CD14-positive monocyte (primary cell): ENCODE measurements at regions not wholly inside any gene's neighbourhood (a gene's known extent, or its start where the extent isn't known, plus 50 kb on each side); places are given as distances from the start of the nearest gene placed in this dataset.

Source experiments
- DNase-seq, 3 donors: peaks; one replicate each; pipeline ENCODE4 v3.0.0-alpha.2; 2011 to 2022
- H2AFZ ChIP-seq: 2 replicates; pipeline ENCODE4 v1.6.0; 2012; ENCODE audit warnings: mild to moderate bottlenecking, low read depth, low read length, inconsistent platforms; ENCODE audit not compliant: insufficient read depth, poor library complexity, severe bottlenecking
- H3K27ac ChIP-seq, 2 donors: 1 replicate in 1 of 2; 2 replicates in 1 of 2; pipeline ENCODE4 v1.5.1; 2012 to 2013; ENCODE audit warnings: low read length in 2 of 2, control low read depth in 1 of 2, inconsistent platforms in 1 of 2, low read depth in 1 of 2, mild to moderate bottlenecking in 1 of 2
- H3K27me3 ChIP-seq, 2 donors: one replicate each; pipeline versions ENCODE4 v1.6.0 to v1.6.1; 2011 to 2013; ENCODE audit warnings: low read length in 2 of 2; ENCODE audit not compliant: control insufficient read depth in 2 of 2, insufficient read depth in 2 of 2
- H3K36me3 ChIP-seq, 2 donors: replicated peaks in 1 of 2; 1 replicate in 1 of 2; 2 replicates in 1 of 2; pipeline versions ENCODE4 v1.5.1 to v1.6.1; 2012 to 2013; ENCODE audit warnings: low read length in 2 of 2, control low read depth in 1 of 2, inconsistent platforms in 1 of 2, mild to moderate bottlenecking in 1 of 2; ENCODE audit not compliant: insufficient read depth in 2 of 2, control insufficient read depth in 1 of 2
- H3K4me1 ChIP-seq, 2 donors: 1 replicate in 1 of 2; 2 replicates in 1 of 2; pipeline versions ENCODE4 v1.5.1 to v1.6.1; 2012 to 2013; ENCODE audit warnings: low read length in 2 of 2, control low read depth in 1 of 2, inconsistent platforms in 1 of 2, mild to moderate bottlenecking in 1 of 2, moderate library complexity in 1 of 2; ENCODE audit not compliant: insufficient read depth in 2 of 2, control insufficient read depth in 1 of 2
- H3K4me2 ChIP-seq: replicated peaks from 2 replicates; pipeline ENCODE3; 2012; ENCODE audit warnings: low read length, moderate library complexity, mild to moderate bottlenecking; ENCODE audit not compliant: poor library complexity, severe bottlenecking; ENCODE audit errors: extremely low read depth
- H3K4me3 ChIP-seq, 3 experiments: fragments of 200-600 bp in 1 of 3; sonication (generic) in 1 of 3; replicated peaks in 1 of 3; 1 replicate in 2 of 3; 2 replicates in 1 of 3; pipeline ENCODE4 v1.5.1; 2011 to 2013; ENCODE audit warnings: low read length in 3 of 3, mild to moderate bottlenecking in 3 of 3, control low read depth in 2 of 3, low read depth in 2 of 3, inconsistent platforms in 1 of 3, moderate library complexity in 1 of 3
- H3K79me2 ChIP-seq: 2 replicates; pipeline ENCODE4 v1.6.0; 2012; ENCODE audit warnings: mild to moderate bottlenecking, control low read depth, inconsistent platforms, low read length, moderate library complexity; ENCODE audit not compliant: insufficient read depth
- H3K9ac ChIP-seq: 2 replicates; pipeline ENCODE4 v1.6.0; 2017; ENCODE audit warnings: low read length, mild to moderate bottlenecking; ENCODE audit not compliant: insufficient read depth, poor library complexity, severe bottlenecking
- H3K9me3 ChIP-seq, 2 donors: replicated peaks in 1 of 2; 1 replicate in 1 of 2; 2 replicates in 1 of 2; pipeline versions ENCODE4 v1.5.1 to v1.6.1; 2012 to 2013; ENCODE audit warnings: low read length in 2 of 2, control low read depth in 1 of 2; ENCODE audit not compliant: control insufficient read depth in 1 of 2, insufficient read depth in 1 of 2
- H4K20me1 ChIP-seq: 2 replicates; pipeline ENCODE4 v1.6.0; 2012; ENCODE audit warnings: mild to moderate bottlenecking, low read length, control low read depth, moderate library complexity; ENCODE audit not compliant: insufficient read depth
- H3K27ac Mint-ChIP-seq, 7 donors: one replicate each; pipeline ENCODE4 v1.8.0; 2020; ENCODE audit warnings: mild to moderate bottlenecking in 7 of 7, mixed read lengths in 7 of 7, moderate library complexity in 6 of 7, inconsistent platforms in 2 of 7
- H3K27me3 Mint-ChIP-seq, 3 donors: one replicate each; pipeline ENCODE4 v1.8.0; 2021 to 2022; ENCODE audit warnings: low read depth in 3 of 3, mild to moderate bottlenecking in 3 of 3, mixed read lengths in 3 of 3, moderate library complexity in 3 of 3, inconsistent platforms in 1 of 3
- H3K36me3 Mint-ChIP-seq, 2 donors: one replicate each; pipeline ENCODE4 v1.8.0; 2020; ENCODE audit warnings: mixed read lengths in 2 of 2, inconsistent platforms in 1 of 2, mild to moderate bottlenecking in 1 of 2
- H3K4me1 Mint-ChIP-seq: one replicate; pipeline ENCODE4 v1.8.0; 2020; ENCODE audit warnings: mild to moderate bottlenecking, mixed read lengths
- H3K4me3 Mint-ChIP-seq, 2 donors: one replicate each; pipeline ENCODE4 v1.8.0; 2020; ENCODE audit warnings: mild to moderate bottlenecking in 2 of 2, mixed read lengths in 2 of 2, moderate library complexity in 1 of 2
- H3K9me3 Mint-ChIP-seq, 7 donors: one replicate each; pipeline ENCODE4 v1.8.0; 2020 to 2022; ENCODE audit warnings: mixed read lengths in 7 of 7, mild to moderate bottlenecking in 6 of 7, moderate library complexity in 6 of 7, inconsistent platforms in 2 of 7
- WGBS: methylation state at CpG from one replicate; pipeline ENCODE4 v1.1.5; 2013; ENCODE audit warnings: missing lambda C conversion rate; ENCODE audit not compliant: insufficient coverage; 5-methylcytosine and 5-hydroxymethylcytosine counted together
- intact Hi-C, 2 donors: fragments of 100-400 bp; cut with micrococcal nuclease; formaldehyde crosslinking; loops; one replicate each; pipeline versions ENCODE4 v1.15.0 to v1.15.1; 2023
- TF ChIP-seq, protein P1 (sequence below): fragments of 200-600 bp; IDR thresholded peaks from one replicate; pipeline ENCODE4 v1.8.0; 2022; ENCODE audit warnings: antibody characterized with exemption, mild to moderate bottlenecking

DNA sequence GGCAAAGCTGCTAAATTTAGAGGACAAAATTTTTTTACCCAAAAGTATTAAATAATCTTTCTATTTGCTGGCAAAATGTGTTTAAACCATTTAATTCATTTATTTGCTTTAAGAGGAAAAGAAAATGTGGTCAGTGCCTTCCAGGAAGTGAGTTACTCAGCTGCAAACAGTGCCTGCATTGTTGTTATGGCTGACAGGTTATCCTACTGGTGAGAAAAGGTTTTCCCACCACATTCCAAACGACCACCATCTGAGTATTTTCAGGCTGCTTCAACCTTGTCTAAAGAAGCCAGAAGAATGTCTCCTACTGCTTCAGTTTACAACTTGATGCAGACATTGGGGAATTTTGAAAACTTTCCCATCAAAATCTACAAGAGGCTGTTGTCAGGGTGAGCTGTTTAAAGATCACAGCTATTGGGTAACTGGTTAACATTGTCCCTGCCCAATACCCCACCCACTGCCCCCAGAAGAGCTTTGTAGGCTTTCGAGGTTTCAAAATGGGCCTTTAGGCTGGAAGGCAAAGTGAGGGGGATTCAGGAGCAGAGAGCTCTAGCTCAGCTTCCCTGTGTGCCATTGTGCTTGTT lies 461.3 kb upstream of the FANCL start:
- peaks cover 0 to 6% (median 0%) of the 10 kb centered on the region in 7 donors for H3K9me3 Mint-ChIP-seq
- Histone ChIP-seq H4K20me1 (no peaks in the 10 kb centered on the region), H3K4me1 (peaks cover 20 to 23% of the 10 kb centered on the region in 2 donors)

DNA sequence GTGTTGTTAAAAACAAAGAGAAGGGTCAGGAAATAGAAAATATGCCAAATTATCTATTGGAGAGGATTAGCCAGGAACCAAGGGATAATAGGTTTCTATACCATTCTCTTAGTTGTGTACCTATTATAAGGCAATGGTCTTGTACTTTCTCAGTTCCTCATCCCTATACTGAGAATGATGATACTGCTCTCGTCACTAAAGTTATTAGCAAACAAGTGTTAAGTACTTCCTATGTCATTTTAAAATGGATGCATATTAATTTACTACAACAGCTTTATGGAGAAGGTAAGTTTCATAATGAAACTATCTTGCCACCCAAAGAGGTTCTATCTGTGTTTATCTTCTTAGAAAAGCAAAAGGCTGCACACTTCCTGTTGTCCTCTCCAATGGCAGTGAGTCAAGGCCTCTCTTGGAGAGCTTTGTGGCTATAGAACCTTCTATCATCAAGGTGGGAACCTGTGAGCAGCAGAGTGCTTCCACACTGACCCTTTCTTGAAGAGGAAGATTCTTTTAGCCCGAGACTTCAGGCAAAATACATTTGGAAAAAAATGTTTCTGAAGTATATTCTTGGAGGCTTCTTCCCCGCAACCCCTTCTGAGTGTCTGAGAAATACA lies 460.7 kb upstream of the FANCL start:
- H3K36me3 ChIP-seq = no peaks in the 10 kb centered on the region
- Mint-ChIP-seq H3K36me3 (no peaks in the 10 kb centered on the region), H3K27ac (no peak overlapping the region), H3K27me3 (no peaks in the 10 kb centered on the region), H3K4me1 (peaks cover 19% of the 10 kb centered on the region), H3K9me3 (peaks cover 0 to 6% (median 0%) of the 10 kb centered on the region in 7 donors), H3K4me3 (no peak overlapping the region)
- no peak overlapping the region for H3K4me3 ChIP-seq
- H3K4me1 ChIP-seq = peaks cover 20 to 23% of the 10 kb centered on the region in 2 donors
- H3K4me2 ChIP-seq = no peak overlapping the region
- peak in 1 of 3 donors; percentile 3 for DNase-seq
- no peak overlapping the region for H3K9ac ChIP-seq
- H3K79me2 ChIP-seq = no peaks in the 10 kb centered on the region
- no peaks in the 10 kb centered on the region for H3K9me3 ChIP-seq
- intact Hi-C loops = no loop called here
- TF ChIP-seq, protein P1, sequence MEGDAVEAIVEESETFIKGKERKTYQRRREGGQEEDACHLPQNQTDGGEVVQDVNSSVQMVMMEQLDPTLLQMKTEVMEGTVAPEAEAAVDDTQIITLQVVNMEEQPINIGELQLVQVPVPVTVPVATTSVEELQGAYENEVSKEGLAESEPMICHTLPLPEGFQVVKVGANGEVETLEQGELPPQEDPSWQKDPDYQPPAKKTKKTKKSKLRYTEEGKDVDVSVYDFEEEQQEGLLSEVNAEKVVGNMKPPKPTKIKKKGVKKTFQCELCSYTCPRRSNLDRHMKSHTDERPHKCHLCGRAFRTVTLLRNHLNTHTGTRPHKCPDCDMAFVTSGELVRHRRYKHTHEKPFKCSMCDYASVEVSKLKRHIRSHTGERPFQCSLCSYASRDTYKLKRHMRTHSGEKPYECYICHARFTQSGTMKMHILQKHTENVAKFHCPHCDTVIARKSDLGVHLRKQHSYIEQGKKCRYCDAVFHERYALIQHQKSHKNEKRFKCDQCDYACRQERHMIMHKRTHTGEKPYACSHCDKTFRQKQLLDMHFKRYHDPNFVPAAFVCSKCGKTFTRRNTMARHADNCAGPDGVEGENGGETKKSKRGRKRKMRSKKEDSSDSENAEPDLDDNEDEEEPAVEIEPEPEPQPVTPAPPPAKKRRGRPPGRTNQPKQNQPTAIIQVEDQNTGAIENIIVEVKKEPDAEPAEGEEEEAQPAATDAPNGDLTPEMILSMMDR = no peak
- no peaks in the 10 kb centered on the region for H3K27me3 ChIP-seq
- H2AFZ ChIP-seq = no peak overlapping the region
- H4K20me1 ChIP-seq = no peaks in the 10 kb centered on the region
- H3K27ac ChIP-seq = no peak overlapping the region
- no CpG with 5 or more reads among the region's 3 CpGs for WGBS

More for the DNA sequence above, 461.3 kb upstream of the FANCL start:
- no CpG with 5 or more reads among the region's 2 CpGs for WGBS
- H3K4me1 Mint-ChIP-seq = peaks cover 19% of the 10 kb centered on the region
- intact Hi-C loops = no loop called here
- no peak overlapping the region for H2AFZ ChIP-seq
- no peak overlapping the region for H3K27ac ChIP-seq
- DNase-seq = no peak
- H3K36me3 Mint-ChIP-seq = no peaks in the 10 kb centered on the region
- no peak overlapping the region for H3K4me3 Mint-ChIP-seq
- H3K9ac ChIP-seq = no peak overlapping the region
- no peaks in the 10 kb centered on the region for H3K36me3 ChIP-seq
- H3K4me3 ChIP-seq = no peak overlapping the region
- no peaks in the 10 kb centered on the region for H3K27me3 Mint-ChIP-seq
- H3K4me2 ChIP-seq = no peak overlapping the region
- H3K79me2 ChIP-seq = no peaks in the 10 kb centered on the region
- no peaks in the 10 kb centered on the region for H3K9me3 ChIP-seq
- no peaks in the 10 kb centered on the region for H3K27me3 ChIP-seq
- TF ChIP-seq, protein P1 = no peak
- H3K27ac Mint-ChIP-seq = no peak overlapping the region
